ENCODE measurements at regions not wholly inside any gene's neighbourhood (a gene's known extent, or its start where the extent isn't known, plus 50 kb on each side); places are given as distances from the start of the nearest gene placed in this dataset.

- FAIRE-seq (no peak), DNase-seq (ENCODE audit: low read depth, low spot score) (no peak)
- BruUV-seq (replicated peaks): no TSS peak
- H3K27me3 ChIP-seq (ENCODE audit: control insufficient read depth in 2 of 2, insufficient read depth in 2 of 2, low read length in 2 of 2): no peaks in the 10 kb centered on the region
- no peaks in the 10 kb centered on the region for H4K20me1 ChIP-seq (replicated peaks; ENCODE audit: control insufficient read depth, extremely low read depth, insufficient read depth, low read length)
- H3K9me1 ChIP-seq (replicated peaks; ENCODE audit: control insufficient read depth, extremely low read depth, insufficient read depth, low read length): no peaks in the 10 kb centered on the region
- H3K79me2 ChIP-seq (ENCODE audit: control insufficient read depth, insufficient read depth, low read length): no peaks in the 10 kb centered on the region
- dilution Hi-C loops (cut with MboI; ENCODE audit: extremely low pct_ligation_motif_present, low sequenced_read_pairs) (no loop called here), intact Hi-C loops (cut with micrococcal nuclease) (no loop called here)
- H3K36me3 ChIP-seq (ENCODE audit: control insufficient read depth in 2 of 2, extremely low read depth in 1 of 2, insufficient read depth in 2 of 2, low read length in 2 of 2): no peaks in the 10 kb centered on the region
- TF ChIP-seq JUN (IDR thresholded peaks at IDR 0.05; ENCODE audit: borderline replicate concordance, insufficient read depth, insufficient read length, low read depth): no peak
- TF ChIP-seq FOS (IDR thresholded peaks at IDR 0.05; ENCODE audit: borderline replicate concordance, insufficient read depth, low read length): no peak
- TF ChIP-seq POLR2AphosphoS5 (IDR thresholded peaks at IDR 0.05; ENCODE audit: insufficient read depth, low read depth, low read length): no peak
- no peak for TF ChIP-seq MYC (IDR thresholded peaks at IDR 0.05; ENCODE audit: low read depth, low read length)
- no peak for TF ChIP-seq POLR2A (IDR thresholded peaks at IDR 0.05; ENCODE audit: low read depth, low read length)
- no peak for TF ChIP-seq CTCF (IDR thresholded peaks at IDR 0.05; ENCODE audit: extremely low read depth in 1 of 2, insufficient read depth in 1 of 2, low read depth in 1 of 2, low read length in 2 of 2)
- TF ChIP-seq MAX (IDR thresholded peaks at IDR 0.05; ENCODE audit: insufficient read depth, insufficient read length): no peak
- ChIA-PET CTCF (no interaction called here), POLR2A (no interaction called here)
- H3K9ac ChIP-seq (replicated peaks; ENCODE audit: extremely low read depth, insufficient read depth, low read length): no peak overlapping the region
- H3K4me2 ChIP-seq (ENCODE audit: insufficient read depth, low read length): no peak overlapping the region
- H3K27ac ChIP-seq (ENCODE audit: insufficient read depth, low read depth, low read length): no peak overlapping the region
- H3K9me3 ChIP-seq (replicated peaks; ENCODE audit: control insufficient read depth, insufficient read depth, low read length): no peaks in the 10 kb centered on the region
- H3K4me3 ChIP-seq (replicated peaks in 1 of 3; ENCODE audit: insufficient read depth in 1 of 3, low read depth in 1 of 3, low read length in 3 of 3): no peak overlapping the region
- no peaks in the 10 kb centered on the region for H3K4me1 ChIP-seq (ENCODE audit: control insufficient read depth, extremely low read depth, insufficient read depth, low read length)
- H2AFZ ChIP-seq (ENCODE audit: low read depth, low read length): no peak overlapping the region
Measured at GRCh38 chr5:168140241-168140640, 151.2 kb upstream of the WWC1 start.

- Histone ChIP-seq H3K9me1 (replicated peaks; ENCODE audit: control insufficient read depth, extremely low read depth, insufficient read depth, low read length) (no peaks in the 10 kb centered on the region), H4K20me1 (replicated peaks; ENCODE audit: control insufficient read depth, extremely low read depth, insufficient read depth, low read length) (no peaks in the 10 kb centered on the region), H3K4me1 (ENCODE audit: control insufficient read depth, extremely low read depth, insufficient read depth, low read length) (no peaks in the 10 kb centered on the region), H3K4me3 (replicated peaks in 1 of 3; ENCODE audit: insufficient read depth in 1 of 3, low read depth in 1 of 3, low read length in 3 of 3) (no peak overlapping the region), H2AFZ (ENCODE audit: low read depth, low read length) (no peak overlapping the region), H3K27ac (ENCODE audit: insufficient read depth, low read depth, low read length) (no peak overlapping the region), H3K9me3 (replicated peaks; ENCODE audit: control insufficient read depth, insufficient read depth, low read length) (no peaks in the 10 kb centered on the region), H3K9ac (replicated peaks; ENCODE audit: extremely low read depth, insufficient read depth, low read length) (no peak overlapping the region), H3K79me2 (ENCODE audit: control insufficient read depth, insufficient read depth, low read length) (no peaks in the 10 kb centered on the region), H3K4me2 (ENCODE audit: insufficient read depth, low read length) (no peak overlapping the region), H3K27me3 (ENCODE audit: control insufficient read depth in 2 of 2, insufficient read depth in 2 of 2, low read length in 2 of 2) (no peaks in the 10 kb centered on the region), H3K36me3 (ENCODE audit: control insufficient read depth in 2 of 2, extremely low read depth in 1 of 2, insufficient read depth in 2 of 2, low read length in 2 of 2) (no peaks in the 10 kb centered on the region)
- ChIA-PET CTCF (no interaction called here), POLR2A (no interaction called here)
- dilution Hi-C loops (cut with MboI; ENCODE audit: extremely low pct_ligation_motif_present, low sequenced_read_pairs): no loop called here
- TF ChIP-seq EZH2 (IDR thresholded peaks at IDR 0.05; ENCODE audit: borderline replicate concordance, low read depth, low read length, severe bottlenecking) (no peak), FOS (IDR thresholded peaks at IDR 0.05; ENCODE audit: borderline replicate concordance, insufficient read depth, low read length) (no peak), JUN (IDR thresholded peaks at IDR 0.05; ENCODE audit: borderline replicate concordance, insufficient read depth, insufficient read length, low read depth) (no peak), GATA2 (IDR thresholded peaks at IDR 0.05; ENCODE audit: insufficient read depth, insufficient read length, low read depth, low read length) (no peak), MYC (IDR thresholded peaks at IDR 0.05; ENCODE audit: low read depth, low read length) (no peak), CTCF (IDR thresholded peaks at IDR 0.05; ENCODE audit: extremely low read depth in 1 of 2, insufficient read depth in 1 of 2, low read depth in 1 of 2, low read length in 2 of 2) (no peak), POLR2AphosphoS5 (IDR thresholded peaks at IDR 0.05; ENCODE audit: insufficient read depth, low read depth, low read length) (no peak), MAX (IDR thresholded peaks at IDR 0.05; ENCODE audit: insufficient read depth, insufficient read length) (no peak), POLR2A (IDR thresholded peaks at IDR 0.05; ENCODE audit: low read depth, low read length) (no peak)
- FAIRE-seq: no peak
- no peak for DNase-seq (ENCODE audit: low read depth, low spot score)
- intact Hi-C loops (cut with micrococcal nuclease): no loop called here
- no TSS peak for BruUV-seq (replicated peaks)
Measured at GRCh38 chr5:168142402-168142801, 149.0 kb upstream of the WWC1 start.

Measured in endothelial cell of umbilical vein (primary cell).